ENCODE measurements at regions not wholly inside any gene's neighbourhood (a gene's known extent, or its start where the extent isn't known, plus 50 kb on each side); places are given as distances from the start of the nearest gene placed in this dataset.
A peak's percentile ranks its signal among the peaks of the same experiment; 100 is the strongest.

DNA sequence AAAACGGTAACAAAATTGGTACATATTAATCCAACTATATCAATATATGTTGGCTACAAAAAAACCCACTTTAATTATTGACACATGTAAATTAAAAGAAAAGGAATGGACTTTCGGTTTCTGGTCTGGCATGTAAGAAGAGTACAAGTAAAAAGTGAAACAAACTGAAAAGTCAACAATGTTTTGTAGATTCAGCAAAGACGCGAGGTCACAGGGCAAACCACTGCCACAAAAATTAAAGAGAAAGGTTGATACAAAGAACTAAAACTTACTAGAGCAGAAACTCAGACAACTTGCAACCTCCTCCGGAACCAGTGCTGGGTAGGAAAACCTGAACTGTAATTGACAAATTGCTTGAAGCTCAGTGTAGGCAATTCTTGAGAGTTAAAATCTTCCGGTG is 110.6 kb upstream of the ARPP21 start:
- TF ChIP-seq, protein P1, sequence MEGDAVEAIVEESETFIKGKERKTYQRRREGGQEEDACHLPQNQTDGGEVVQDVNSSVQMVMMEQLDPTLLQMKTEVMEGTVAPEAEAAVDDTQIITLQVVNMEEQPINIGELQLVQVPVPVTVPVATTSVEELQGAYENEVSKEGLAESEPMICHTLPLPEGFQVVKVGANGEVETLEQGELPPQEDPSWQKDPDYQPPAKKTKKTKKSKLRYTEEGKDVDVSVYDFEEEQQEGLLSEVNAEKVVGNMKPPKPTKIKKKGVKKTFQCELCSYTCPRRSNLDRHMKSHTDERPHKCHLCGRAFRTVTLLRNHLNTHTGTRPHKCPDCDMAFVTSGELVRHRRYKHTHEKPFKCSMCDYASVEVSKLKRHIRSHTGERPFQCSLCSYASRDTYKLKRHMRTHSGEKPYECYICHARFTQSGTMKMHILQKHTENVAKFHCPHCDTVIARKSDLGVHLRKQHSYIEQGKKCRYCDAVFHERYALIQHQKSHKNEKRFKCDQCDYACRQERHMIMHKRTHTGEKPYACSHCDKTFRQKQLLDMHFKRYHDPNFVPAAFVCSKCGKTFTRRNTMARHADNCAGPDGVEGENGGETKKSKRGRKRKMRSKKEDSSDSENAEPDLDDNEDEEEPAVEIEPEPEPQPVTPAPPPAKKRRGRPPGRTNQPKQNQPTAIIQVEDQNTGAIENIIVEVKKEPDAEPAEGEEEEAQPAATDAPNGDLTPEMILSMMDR (IDR thresholded peaks at IDR 0.05), result no peak
- Histone ChIP-seq H3K27me3 (no peaks in the 10 kb centered on the region), H3K36me3 (no peaks in the 10 kb centered on the region), H3K27ac (no peak overlapping the region), H3K4me3 (no peak overlapping the region), H3K4me1 (no peaks in the 10 kb centered on the region), H3K9me3 (no peaks in the 10 kb centered on the region)
- DNase-seq, result no peak
- intact Hi-C loops (cut with DNase I; ENCODE audit: low total_unique reads), result no loop called here

DNA sequence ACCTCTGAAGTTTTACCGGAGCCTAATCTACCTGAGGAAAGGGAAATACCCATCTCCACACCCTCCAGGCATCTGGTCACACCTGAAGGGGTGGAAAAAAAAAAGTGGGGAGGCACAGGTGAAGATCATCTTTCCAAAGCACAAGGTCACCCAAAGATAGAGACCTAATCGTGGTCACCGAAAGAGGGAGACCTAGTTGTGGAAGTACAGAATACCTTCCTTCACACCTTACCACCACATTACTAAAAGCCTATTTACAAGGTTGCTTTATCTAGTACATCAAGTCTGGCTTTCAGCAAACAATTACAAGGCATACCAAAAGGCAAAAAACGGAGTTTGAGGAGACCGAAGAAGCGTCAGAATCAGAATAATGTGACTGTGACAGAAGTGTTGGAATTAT is 110.0 kb upstream of the ARPP21 start:
- Histone ChIP-seq H3K4me3 (no peak overlapping the region), H3K4me1 (no peaks in the 10 kb centered on the region), H3K27me3 (no peaks in the 10 kb centered on the region), H3K36me3 (no peaks in the 10 kb centered on the region), H3K27ac (no peak overlapping the region), H3K9me3 (no peaks in the 10 kb centered on the region)
- DNase-seq, result no peak
- intact Hi-C loops (cut with DNase I; ENCODE audit: low total_unique reads), result no loop called here
- TF ChIP-seq, protein P1 (IDR thresholded peaks at IDR 0.05), result no peak

DNA sequence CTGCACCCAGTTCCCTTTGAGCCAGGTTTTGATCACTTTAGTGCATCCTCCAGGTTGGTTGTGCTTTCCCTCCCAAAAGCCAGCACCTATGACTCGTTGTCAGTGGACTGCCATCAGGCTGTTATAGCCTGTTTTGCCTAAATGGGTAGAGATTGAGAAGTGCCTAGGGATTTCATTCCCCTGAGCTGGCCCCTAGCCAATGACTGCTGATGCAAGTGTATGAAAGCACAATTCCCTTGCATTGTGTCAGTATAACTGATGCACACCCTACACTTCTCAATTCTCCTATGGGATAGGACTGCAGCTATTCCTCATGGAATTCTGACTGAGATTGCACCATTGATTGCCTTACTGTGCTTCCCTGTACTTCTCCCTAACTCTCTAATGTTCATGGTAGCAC is 102.1 kb upstream of the ARPP21 start:
- intact Hi-C loops (cut with DNase I; ENCODE audit: low total_unique reads), result no loop called here
- no peak for DNase-seq

DNA sequence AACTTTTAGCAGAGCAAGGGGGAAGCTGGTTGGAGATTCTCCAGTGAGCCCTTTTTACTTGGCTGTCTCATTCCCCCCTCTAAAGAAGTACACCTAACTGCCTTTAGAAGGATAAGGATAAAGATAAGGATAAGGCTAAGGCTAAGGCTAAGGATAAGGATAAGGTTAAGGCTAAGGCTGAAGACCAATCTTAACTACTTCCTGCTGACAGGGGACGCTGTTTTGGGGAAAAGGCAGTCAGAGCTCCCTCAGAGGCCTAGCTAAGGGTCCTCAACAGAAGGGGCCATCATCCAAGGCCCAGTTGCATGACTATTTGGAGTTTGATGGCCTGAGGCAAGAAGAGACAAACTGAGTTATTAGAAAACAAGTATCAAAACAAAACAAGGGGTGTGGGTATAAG is 94.3 kb upstream of the ARPP21 start:
- Histone ChIP-seq H3K9me3 (no peaks in the 10 kb centered on the region), H3K4me1 (peaks cover 0 to 14% (median 6%) of the 10 kb centered on the region in 4 donors), H3K36me3 (no peaks in the 10 kb centered on the region), H3K4me3 (no peak overlapping the region), H3K27ac (no peak overlapping the region), H3K27me3 (no peaks in the 10 kb centered on the region)
- DNase-seq, result no peak
- TF ChIP-seq, protein P1 (IDR thresholded peaks at IDR 0.05), result no peak
- intact Hi-C loops (cut with DNase I; ENCODE audit: low total_unique reads), result no loop called here

More for the DNA sequence above, 102.1 kb upstream of the ARPP21 start:
- H3K36me3 ChIP-seq, result no peaks in the 10 kb centered on the region
- no peaks in the 10 kb centered on the region for H3K9me3 ChIP-seq
- no peak overlapping the region for H3K27ac ChIP-seq
- no peaks in the 10 kb centered on the region for H3K4me1 ChIP-seq
- TF ChIP-seq, protein P1 (IDR thresholded peaks at IDR 0.05), result no peak
- H3K27me3 ChIP-seq, result no peaks in the 10 kb centered on the region
- no peak overlapping the region for H3K4me3 ChIP-seq

DNA sequence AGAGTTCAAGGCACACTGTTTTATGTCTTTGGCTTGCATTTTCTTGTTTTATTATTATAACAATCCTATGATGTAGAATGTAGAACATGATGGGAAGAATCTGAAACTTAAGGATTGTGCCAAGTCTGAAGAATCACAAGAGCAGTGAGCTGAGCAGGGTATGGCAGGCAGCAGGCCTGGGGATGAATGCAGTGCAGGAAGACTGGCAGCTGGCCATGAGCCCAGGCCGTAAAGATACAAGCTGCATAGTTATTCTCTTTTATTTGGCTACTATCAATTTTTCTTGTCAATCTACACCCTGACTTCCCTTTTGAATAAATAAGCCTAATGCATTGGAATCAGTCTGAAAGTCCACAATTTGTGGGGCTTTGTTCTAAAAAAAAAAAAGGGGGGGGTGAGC is 89.6 kb upstream of the ARPP21 start:
- peaks cover 0 to 20% (median 6%) of the 10 kb centered on the region in 4 donors for H3K4me1 ChIP-seq
- no peak for DNase-seq
- no peaks in the 10 kb centered on the region for H3K27me3 ChIP-seq
- H3K9me3 ChIP-seq, result no peaks in the 10 kb centered on the region
- intact Hi-C loops (cut with DNase I; ENCODE audit: low total_unique reads), result no loop called here
- TF ChIP-seq, protein P1 (IDR thresholded peaks at IDR 0.05), result no peak
- no peak overlapping the region for H3K4me3 ChIP-seq
- peak overlapping the region; percentile 14 to 57 for H3K27ac ChIP-seq
- no peaks in the 10 kb centered on the region for H3K36me3 ChIP-seq

DNA sequence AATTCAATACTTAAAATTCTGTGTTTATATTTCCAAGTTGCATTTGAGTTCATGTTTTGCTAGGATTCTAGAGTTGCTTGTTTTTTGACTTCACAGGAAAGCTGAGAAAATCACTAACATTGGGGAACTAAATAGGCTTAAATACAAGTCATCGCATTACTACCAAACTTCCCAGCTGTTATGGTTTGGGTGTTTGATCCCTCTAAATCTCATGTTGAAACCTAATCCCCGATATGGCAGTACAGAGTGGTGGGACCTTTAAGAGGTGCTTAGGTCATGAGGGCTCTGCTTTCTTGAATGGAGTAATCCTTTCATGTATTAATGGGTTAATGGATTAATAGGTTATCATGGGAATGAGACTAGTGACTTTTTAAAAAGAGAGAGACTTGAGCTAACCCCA is 77.2 kb upstream of the ARPP21 start:
- Histone ChIP-seq H3K4me1 (no peaks in the 10 kb centered on the region), H3K27me3 (no peaks in the 10 kb centered on the region), H3K27ac (no peak overlapping the region), H3K4me3 (no peak overlapping the region), H3K9me3 (peaks cover 0 to 13% (median 7%) of the 10 kb centered on the region in 3 donors), H3K36me3 (no peaks in the 10 kb centered on the region)
- DNase-seq, result no peak
- TF ChIP-seq, protein P1 (IDR thresholded peaks at IDR 0.05), result no peak
- intact Hi-C loops (cut with DNase I; ENCODE audit: low total_unique reads), result no loop called here
